Sciatic nerve (tissue), 2 donors: ENCODE measurements at regions not wholly inside any gene's neighbourhood (a gene's known extent, or its start where the extent isn't known, plus 50 kb on each side); places are given as distances from the start of the nearest gene placed in this dataset.

Source experiments
- ATAC-seq: fragments of 200-7000 bp; cut with Tn5 transposase; one replicate; pipeline ENCODE4 v1.9.1; 2020; ENCODE audit warnings: mild to moderate bottlenecking, moderate library complexity
- DNase-seq: peaks from one replicate; pipeline ENCODE4 v3.0.0-alpha.2; 2020; ENCODE audit warnings: low spot score
- intact Hi-C: fragments of 100-400 bp; cut with DNase I; formaldehyde crosslinking; loops from one replicate; pipeline ENCODE4 v1.14.2; 2022
- donor health status: DM: no; HTN: no; CAD: no.
- donor health status: DM: no; HTN: no; CAD: no.

DNA sequence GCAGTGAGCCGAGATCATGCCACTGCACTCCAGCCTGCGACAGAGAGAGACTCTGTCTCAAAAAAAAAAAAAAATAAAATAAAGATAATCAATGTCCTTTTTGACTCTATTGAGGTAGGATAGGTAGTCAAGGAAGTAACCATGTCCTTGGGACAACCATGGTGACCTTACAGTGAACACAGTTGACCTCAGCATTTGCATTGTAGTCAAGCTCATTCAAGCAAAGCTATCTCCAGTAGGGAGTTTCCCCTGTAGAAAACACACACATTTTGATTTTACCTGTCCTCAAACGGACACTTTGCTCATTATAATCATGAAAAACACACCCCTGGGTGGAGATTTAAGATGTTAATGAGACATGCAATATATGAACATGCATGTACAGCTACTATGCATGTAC, 171.7 kb downstream of the KIF20B start:
- DNase-seq (no peak), ATAC-seq (no peak)
- intact Hi-C loops, result no loop called here

DNA sequence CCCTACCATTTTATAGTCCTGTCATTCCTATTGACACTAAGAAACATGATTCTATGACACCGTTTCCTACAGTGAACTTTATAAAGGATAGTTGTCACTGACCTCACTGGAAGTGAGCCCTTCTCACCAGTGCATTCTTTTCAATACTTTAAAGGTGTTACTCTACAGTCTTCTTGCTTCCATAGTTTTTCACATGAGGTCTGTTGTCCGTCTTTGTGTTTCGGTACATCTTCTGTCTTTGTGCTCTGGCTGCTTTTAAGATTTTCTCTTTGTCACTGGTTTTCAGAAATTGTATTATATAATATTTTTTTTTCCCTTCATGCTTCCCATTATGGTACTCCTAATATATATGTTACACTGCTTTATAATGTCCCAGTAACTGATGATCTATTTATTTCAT, 174.2 kb downstream of the KIF20B start:
- no peak for ATAC-seq

DNA sequence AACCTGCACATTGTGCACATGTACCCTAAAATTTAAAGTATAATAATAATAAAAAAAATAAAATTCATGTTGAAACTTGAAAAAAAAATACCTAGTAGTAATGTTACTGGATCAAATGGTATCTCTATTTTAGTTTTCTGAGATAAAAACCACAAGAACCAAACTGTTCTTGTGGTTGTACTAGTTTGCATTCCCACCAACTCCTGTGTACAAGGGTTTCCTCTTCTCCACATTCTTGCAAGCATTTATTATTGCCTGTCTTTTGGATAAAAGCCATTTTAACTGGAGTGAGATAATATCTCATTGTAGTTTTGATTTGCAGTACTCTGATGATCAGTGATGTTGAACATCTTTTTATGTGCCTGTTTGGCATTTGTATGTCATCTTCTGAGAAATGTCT, 177.7 kb downstream of the KIF20B start:
- ATAC-seq, result no peak
- intact Hi-C loops, result no loop called here

More for the DNA sequence above, 174.2 kb downstream of the KIF20B start:
- no peak for DNase-seq
- intact Hi-C loops, result no loop called here

DNA sequence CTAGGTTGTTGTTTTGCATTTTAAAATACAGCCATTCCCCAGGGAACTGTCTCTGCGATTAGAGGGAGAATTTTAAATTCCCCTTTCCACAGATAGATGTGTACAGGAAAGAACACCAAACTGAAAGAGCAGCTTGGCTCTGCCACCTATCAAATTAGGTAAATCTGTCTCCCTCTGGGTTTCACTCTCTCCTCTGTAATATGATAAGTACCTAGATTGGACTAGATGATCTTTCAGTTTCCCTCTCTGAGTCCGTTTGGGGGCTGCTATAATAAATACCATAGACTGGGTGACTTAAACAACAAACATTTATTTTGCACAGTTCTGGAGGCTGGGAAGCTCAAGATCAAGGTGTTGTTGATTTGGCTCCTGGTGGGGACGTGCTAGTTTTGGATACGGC, 186.0 kb downstream of the KIF20B start:
- intact Hi-C loops, result no loop called here
- ATAC-seq, result no peak
- DNase-seq, result no peak

More for the DNA sequence above, 177.7 kb downstream of the KIF20B start:
- no peak for DNase-seq

DNA sequence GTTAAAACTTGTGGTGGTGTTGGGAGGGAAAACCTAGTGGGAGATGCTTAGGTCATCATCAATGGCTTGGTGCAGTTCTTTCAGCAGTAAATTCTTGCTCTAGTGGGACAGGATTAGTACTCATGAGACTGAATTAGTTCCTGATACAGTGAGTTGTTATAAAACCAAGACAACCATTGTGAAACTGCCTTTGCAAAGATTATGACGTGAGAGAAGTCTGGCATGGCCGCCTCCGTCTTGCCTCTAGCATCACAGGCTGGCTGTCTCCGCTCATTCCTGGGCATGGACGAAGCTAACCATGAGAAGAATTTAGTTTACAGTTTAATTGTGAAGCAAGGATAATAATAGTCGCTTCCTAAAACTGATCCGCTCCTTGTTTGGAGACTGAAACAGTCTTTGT, 186.4 kb downstream of the KIF20B start:
- DNase-seq (no peak), ATAC-seq (peak; percentile 44)
- intact Hi-C loops, result no loop called here

DNA sequence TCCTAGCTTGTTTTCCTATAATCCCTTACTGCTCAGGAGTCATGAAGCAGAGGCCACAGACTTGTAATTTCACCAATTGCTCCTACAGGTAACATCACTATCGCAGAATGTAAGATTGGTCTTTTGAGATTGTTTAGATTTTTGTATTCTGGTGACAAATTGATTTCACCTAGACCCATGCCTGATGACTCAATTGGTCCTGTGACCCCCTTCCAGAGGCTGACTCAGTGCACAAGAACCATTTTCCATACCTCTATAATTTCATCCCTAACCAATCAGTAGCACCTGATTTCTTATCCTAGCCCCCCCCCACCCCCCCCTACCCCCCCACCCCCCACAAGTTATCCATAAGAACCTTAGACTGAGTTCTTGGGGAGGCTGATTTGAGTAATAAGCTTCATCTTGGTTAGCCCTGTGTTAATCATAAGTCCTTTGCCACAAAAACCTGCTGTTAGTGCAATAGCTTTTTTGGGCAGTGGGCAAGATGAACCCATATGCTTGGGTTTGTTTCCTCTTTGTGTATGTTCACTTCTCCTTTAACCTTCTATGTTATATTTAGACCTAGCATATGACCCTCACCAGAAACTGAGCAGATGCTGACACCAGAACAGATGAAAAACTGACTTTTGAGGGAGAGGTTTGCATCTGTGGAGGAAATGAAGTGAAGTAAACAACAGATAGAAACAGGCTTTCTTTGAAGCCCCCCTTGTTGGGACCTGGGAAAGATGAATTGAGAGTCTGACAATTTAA, 187.1 kb downstream of the KIF20B start:
- peak; percentile 76 for ATAC-seq
- no peak for DNase-seq
- intact Hi-C loops, result no loop called here

DNA sequence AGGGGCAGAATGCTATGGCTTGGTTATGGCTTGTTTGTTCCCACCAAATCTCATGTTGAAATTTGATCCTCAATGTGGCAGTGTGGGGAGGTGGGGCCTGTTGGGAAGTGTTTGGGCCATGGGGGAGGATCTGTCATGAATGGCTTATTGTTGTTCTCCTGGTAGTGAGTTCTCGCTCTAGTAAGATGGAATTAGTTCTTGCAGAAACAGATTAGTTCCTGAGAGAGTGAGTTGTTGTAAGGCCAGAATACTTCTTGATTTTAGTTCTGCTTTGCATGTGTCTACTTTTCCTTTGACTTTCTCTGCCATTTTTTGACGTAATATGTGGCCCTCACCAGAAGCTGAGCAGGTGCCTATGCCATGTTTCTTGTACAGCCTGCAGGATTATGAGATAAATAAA, 188.2 kb downstream of the KIF20B start:
- intact Hi-C loops, result no loop called here
- no peak for DNase-seq
- ATAC-seq, result peak; percentile 58

DNA sequence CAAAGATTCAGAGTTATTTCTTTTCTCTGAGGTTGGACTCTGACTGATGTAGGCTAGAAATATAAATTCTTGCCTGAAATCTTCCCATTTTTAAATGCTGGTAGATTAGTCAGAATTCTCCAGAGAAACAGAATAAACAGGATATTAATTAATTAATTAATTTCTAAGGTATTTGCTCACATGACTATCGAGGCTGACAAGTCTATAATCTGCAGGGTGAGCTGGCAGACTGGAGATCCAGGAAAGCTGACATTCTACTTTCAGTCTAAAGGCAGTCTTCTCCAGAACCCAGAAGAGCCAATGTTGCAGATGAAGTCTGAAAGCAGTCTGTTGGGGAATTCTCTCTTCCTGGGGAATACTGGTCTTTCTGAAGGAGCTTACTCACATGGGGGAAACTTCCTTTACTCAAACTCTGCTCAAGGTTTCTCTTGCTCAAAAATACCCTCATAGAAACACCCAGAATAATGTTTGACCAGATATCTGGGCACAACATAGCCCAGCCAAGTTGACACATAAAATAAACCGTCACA, 189.7 kb downstream of the KIF20B start:
- ATAC-seq (no peak), DNase-seq (no peak)
- intact Hi-C loops, result no loop called here

DNA sequence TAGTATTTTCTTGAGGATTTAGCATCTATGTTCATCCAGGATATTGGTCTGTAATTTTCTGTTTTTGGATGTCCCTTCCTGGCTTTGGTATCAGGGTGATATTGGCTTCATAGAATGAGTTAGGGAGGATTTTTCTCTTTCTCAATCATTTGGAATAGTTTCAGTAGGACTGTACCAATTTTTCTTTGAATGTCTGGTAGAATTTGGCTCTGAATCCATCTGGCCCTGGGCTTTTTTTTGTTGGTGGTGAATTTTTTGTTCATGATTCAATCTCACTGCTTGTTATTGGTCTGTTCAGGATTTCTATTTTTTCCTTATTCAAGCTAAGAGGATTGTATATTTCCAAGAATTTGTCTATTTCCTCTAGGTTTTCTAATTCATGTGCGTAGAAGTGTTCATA, 192.7 kb downstream of the KIF20B start:
- ATAC-seq, result no peak
- DNase-seq, result no peak
- intact Hi-C loops, result no loop called here

DNA sequence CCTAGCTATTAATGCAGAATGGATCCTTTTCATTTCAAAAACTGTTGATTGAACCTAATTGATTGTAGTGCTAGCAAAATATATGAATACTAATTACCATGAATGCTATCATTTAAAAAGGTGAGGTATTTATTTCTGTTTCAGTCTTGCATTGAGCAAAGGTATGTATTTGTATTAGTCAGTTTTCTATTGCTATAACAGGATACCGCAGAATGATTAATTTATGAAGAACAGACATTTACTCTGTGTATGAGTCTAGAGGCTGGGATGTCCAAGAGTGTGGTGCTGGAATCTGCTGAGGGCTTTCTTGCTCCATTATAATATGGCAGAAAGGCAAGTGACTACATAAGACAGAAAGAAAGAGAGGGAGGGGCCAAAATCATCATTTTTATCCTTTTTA, 199.2 kb downstream of the KIF20B start:
- intact Hi-C loops, result no loop called here
- no peak for DNase-seq
- ATAC-seq, result no peak

DNA sequence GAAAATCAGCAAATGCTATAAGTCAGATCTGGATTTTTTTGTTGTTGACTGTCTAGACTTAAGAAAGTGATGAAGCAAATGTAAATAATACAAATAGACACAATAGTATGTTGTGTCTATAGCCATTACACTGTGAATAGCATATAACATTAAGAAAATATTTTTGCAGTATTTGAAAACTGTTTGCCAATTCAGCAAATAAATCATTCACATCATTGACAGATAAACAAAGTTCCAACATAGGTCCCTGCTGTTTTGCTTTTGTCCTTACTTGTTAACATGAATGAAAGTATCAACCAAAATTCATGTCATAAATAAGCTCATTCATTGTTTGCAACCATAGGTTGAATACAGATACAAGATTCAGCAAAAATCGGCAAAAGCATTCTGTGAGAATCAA, 200.5 kb downstream of the KIF20B start:
- intact Hi-C loops, result no loop called here
- ATAC-seq, result no peak
- no peak for DNase-seq

DNA sequence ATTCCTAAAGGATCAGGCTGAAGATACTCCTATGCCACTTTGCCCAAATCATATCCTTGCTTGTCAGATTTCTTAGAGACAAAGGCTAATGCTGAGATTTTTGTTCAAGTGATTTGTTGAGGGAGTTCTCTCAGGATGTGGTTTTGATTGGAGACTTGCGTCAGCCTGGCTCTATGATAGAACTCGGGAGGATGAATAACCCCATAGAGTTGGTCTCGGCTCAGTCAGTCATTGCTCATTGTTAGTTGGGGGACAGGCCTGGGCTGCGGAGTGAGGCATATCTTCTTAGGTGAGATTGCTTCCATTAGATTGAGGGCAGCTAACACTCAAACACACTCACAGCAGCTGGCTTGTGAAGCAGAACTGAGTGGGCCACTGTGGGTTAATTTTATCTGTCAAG, 203.4 kb downstream of the KIF20B start:
- intact Hi-C loops, result no loop called here
- ATAC-seq (no peak), DNase-seq (no peak)

DNA sequence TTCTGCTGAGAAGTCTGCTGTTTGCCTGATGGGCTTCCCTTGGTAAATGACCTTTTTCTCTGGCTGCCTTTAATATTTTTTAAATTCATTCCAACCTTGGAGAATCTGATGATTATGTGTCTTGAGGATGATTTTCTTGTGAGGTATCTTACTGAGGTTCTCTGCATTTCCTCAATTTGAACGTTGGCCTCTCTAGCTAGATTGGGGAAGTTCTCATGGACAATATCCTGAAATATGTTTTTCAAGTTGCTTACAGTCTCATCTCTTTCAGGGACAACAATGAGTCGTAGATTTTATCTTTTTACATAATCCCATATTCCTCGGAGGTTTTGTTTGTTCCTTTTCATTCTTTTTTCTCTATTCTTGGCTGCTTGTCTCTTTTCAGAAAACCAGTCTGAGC, 208.4 kb downstream of the KIF20B start:
- ATAC-seq (no peak), DNase-seq (no peak)
- intact Hi-C loops, result no loop called here

DNA sequence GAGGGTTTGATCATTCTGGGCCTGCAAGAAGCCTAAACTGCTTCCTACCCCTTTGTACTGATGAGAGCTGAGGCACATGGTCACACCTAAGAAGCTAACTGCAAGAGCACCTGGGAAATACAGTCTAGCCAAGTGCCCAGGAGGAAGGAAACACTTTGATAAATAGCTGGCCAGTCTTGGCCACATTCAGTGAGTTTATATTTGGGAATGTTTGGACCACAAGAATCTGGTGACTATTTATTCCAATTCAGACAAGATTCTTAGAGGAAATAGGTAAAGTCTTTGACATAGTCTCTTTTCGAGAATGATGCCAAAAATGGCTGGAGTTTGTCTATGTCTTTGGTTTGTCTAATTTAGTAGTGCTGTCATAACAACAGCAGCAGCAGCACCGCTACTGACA, 213.6 kb downstream of the KIF20B start:
- intact Hi-C loops, result no loop called here
- DNase-seq (no peak), ATAC-seq (no peak)

DNA sequence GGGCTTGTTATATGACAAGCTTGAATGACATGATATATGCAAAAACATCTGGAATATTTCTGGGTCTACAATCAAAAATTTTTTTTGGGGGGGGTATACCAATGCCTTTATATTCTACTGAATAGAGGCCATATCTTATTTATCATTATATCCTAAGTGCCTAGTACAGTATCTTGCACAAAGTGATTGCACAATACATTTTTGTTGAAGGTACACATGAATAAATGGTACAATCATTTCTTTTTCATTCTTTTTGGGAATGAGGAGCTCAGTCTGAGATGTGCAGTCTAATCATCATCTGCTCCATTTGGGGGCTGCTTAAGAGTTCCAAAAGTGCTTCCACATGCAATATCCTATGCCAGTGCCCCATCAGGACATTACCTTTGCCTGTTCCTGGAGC, 214.6 kb downstream of the KIF20B start:
- ATAC-seq (no peak), DNase-seq (no peak)
- intact Hi-C loops, result no loop called here

DNA sequence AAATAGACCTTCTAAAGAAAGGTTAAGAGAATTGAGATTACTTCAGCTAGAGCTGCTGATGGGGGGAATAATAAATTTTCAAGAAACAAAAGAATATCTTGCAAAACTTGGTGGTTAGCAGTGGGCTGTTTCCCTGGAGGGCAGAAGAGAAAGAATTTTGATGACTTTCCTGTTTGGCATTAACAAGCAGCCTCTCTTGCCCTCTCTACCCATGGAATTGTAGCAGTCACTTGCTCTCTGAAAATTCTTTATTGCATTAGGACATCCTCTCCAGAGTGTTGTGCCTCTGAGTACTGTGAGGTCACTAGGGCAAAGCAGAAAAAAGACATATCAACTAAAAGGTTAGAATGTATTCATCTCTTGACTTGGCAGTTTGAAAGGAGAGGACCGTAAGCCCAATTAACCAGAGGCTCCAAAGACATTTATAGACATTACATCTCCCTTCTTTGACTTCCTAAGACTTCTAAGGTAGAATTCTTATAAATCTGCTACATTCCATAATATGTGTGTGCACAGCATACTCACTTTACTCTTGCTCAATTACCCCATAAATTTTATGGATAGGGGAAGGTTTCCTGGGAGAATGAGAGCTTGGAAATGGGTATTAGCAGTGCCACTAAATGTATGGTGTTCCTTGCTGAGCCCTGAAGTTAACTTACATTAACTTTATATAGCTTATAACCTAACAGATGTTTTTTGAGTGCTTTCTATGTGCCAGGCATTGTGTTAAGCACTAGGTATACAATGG, 215.3 kb downstream of the KIF20B start:
- intact Hi-C loops, result no loop called here
- no peak for DNase-seq
- ATAC-seq, result no peak

DNA sequence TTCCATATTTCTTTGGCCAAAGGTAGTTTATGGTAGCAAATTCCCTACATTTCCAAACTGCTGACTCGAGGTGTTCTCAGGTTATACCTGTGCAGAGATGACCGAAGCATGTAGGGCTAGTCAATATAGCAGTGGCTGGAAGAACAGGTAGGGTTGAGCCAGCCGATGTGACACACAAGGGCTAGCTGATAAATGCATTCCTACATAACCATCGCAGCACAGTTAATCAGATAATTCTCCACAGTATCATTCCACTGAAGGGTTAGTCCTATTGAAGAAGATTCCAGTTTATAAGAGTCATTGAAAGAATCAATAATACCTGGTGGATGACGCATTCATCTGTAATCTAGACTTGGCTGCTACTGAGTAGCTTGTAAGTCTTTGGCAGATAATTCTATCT, 220.0 kb downstream of the KIF20B start:
- ATAC-seq, result no peak
- DNase-seq, result no peak
- intact Hi-C loops, result no loop called here

DNA sequence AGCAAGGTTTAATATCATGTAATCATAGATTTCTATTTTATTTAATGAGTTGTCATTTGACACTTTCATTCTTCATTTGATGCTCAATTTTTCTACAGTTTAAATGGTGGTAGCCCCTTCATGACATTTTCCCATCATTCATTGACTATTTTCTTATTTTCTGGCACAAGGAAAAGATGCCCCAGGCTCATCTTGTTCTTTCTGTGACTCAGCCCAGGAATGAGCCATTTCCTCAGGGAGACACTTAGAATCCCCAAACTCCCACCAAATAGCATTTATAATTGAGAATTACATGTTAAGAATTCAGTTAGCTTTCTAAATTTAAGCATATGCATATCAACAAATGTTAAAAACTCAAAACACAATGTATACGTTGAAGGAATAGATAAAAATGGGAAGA, 222.3 kb downstream of the KIF20B start:
- intact Hi-C loops, result no loop called here
- DNase-seq (no peak), ATAC-seq (no peak)

DNA sequence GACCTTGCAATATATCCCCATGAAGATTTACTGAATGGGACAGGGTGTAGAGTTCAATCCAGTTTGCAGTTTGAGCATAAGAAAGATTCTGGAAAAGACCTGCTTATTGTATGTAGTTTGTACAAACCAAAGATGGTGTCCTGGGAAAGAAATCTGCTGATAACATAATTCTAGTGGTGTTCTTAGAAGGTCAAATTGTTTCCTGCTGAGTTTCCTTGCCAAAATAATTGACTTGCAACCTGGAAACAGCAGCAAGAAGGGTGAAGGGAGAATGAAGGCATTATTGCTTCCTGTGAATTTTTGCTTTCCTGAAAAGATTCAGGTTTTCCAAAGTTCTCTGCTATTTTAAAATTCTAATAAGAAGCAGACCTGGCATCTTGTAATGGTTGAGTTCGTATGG, 222.9 kb downstream of the KIF20B start:
- DNase-seq (no peak), ATAC-seq (no peak)
- intact Hi-C loops, result no loop called here

DNA sequence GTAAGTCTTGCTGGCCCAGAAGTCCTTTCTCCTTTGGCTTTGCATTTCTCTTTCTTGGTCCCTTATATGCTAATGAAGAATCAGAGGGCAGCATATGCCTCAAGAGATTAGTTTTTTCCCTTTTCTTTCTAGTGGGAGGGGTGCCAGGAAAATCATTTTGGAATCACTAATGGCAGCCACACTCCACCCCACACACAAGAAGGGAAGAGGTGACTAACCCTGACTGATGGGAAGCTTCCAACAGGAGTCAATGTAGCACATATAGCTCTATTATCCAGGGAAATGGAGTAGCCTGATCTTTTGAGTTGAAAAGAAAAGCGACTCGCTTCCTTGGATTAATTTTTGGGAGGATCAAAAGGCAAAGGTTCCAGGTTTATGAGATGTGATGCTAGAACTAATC, 225.3 kb downstream of the KIF20B start:
- intact Hi-C loops, result no loop called here
- ATAC-seq (no peak), DNase-seq (no peak)
